HG02973 (cell line): ENCODE measurements at regions not wholly inside any gene's neighbourhood (a gene's known extent, or its start where the extent isn't known, plus 50 kb on each side); places are given as distances from the start of the nearest gene placed in this dataset.
A peak's percentile ranks its signal among the peaks of the same experiment; 100 is the strongest.

ENCODE experiments used
- ATAC-seq: cut with Tn5 transposase; IDR thresholded peaks from one replicate; pipeline ENCODE4 v1.9.1; 2021; ENCODE audit warnings: moderate library complexity; ENCODE audit not compliant: unreplicated experiment

GRCh38 chr18:73261923-73262322 is 394.1 kb upstream of the NETO1 start:
- no peak for ATAC-seq

- ATAC-seq, result no peak
Measured at GRCh38 chr18:73261243-73261642, 393.5 kb upstream of the NETO1 start.

- ATAC-seq, result no peak
Measured at GRCh38 chr18:73258375-73259087, 390.7 kb upstream of the NETO1 start.

GRCh38 chr18:73254564-73254963 is 386.8 kb upstream of the NETO1 start:
- ATAC-seq, result no peak

- ATAC-seq, result no peak
Measured at GRCh38 chr18:73249030-73249429, 381.2 kb upstream of the NETO1 start.

GRCh38 chr18:73246763-73247162 is 379.0 kb upstream of the NETO1 start:
- ATAC-seq, result no peak

GRCh38 chr18:73245345-73245744 is 377.6 kb upstream of the NETO1 start:
- no peak for ATAC-seq

GRCh38 chr18:73244401-73244800 is 376.6 kb upstream of the NETO1 start:
- no peak for ATAC-seq

- ATAC-seq, result no peak
Measured at GRCh38 chr18:73240899-73241298, 373.1 kb upstream of the NETO1 start.

GRCh38 chr18:73235921-73236320 is 368.1 kb upstream of the NETO1 start:
- no peak for ATAC-seq

- ATAC-seq, result peak; percentile 98
Measured at GRCh38 chr18:73235491-73235890, 367.7 kb upstream of the NETO1 start.

GRCh38 chr18:73232933-73233332 is 365.1 kb upstream of the NETO1 start:
- ATAC-seq, result peak; percentile 84

GRCh38 chr18:73220663-73221062 is 352.9 kb upstream of the NETO1 start:
- no peak for ATAC-seq

GRCh38 chr18:73218293-73218692 is 350.5 kb upstream of the NETO1 start:
- ATAC-seq, result no peak

- no peak for ATAC-seq
Measured at GRCh38 chr18:73214970-73215369, 347.2 kb upstream of the NETO1 start.

GRCh38 chr18:73212442-73212841 is 344.7 kb upstream of the NETO1 start:
- no peak for ATAC-seq

- ATAC-seq, result no peak
Measured at GRCh38 chr18:73201940-73202339, 334.2 kb upstream of the NETO1 start.

GRCh38 chr18:73199151-73199550 is 331.4 kb upstream of the NETO1 start:
- ATAC-seq, result no peak

- no peak for ATAC-seq
Measured at GRCh38 chr18:73189718-73190117, 321.9 kb upstream of the NETO1 start.

- ATAC-seq, result no peak
Measured at GRCh38 chr18:73168236-73168635, 300.4 kb upstream of the NETO1 start.

GRCh38 chr18:73164430-73164829 is 296.6 kb upstream of the NETO1 start:
- ATAC-seq, result no peak

GRCh38 chr18:73163236-73163635 is 295.4 kb upstream of the NETO1 start:
- no peak for ATAC-seq

GRCh38 chr18:73156117-73156516 is 288.3 kb upstream of the NETO1 start:
- no peak for ATAC-seq
